WTC11 (cell line): ENCODE measurements at regions not wholly inside any gene's neighbourhood (a gene's known extent, or its start where the extent isn't known, plus 50 kb on each side); places are given as distances from the start of the nearest gene placed in this dataset.

Source experiments
- ATAC-seq: fragments of 200-7000 bp; cut with Tn5 transposase; 2 replicates; pipeline ENCODE4 v1.10.0; 2021; ENCODE audit warnings: mild to moderate bottlenecking, moderate library complexity
- CTCF ChIA-PET: fragments of 300-600 bp; sonication (Branson Sonifier 250); formaldehyde crosslinking; loops from one replicate; lab custom pipeline; 2021; ENCODE audit warnings: antibody characterized with exemption; lab: Charles Lee
- POLR2A ChIA-PET: fragments of 350-600 bp; sonication (Branson Sonifier 250); formaldehyde crosslinking; loops from one replicate; lab custom pipeline; 2021; ENCODE audit warnings: antibody characterized with exemption; lab: Charles Lee
- DNase-seq: peaks from one replicate; pipeline ENCODE4 v3.0.0; 2021; ENCODE audit warnings: low spot score
- H3K27ac Mint-ChIP-seq: 2 replicates; pipeline ENCODE4 v1.8.0; 2021; ENCODE audit warnings: mixed read lengths
- H3K27me3 Mint-ChIP-seq: 2 replicates; pipeline ENCODE4 v1.8.0; 2021; ENCODE audit warnings: low read depth, mild to moderate bottlenecking, moderate library complexity, mixed read lengths
- H3K36me3 Mint-ChIP-seq: 2 replicates; pipeline ENCODE4 v1.8.0; 2021; ENCODE audit warnings: mixed read lengths
- H3K4me1 Mint-ChIP-seq: 2 replicates; pipeline ENCODE4 v1.8.0; 2022; ENCODE audit warnings: mixed read lengths
- H3K4me3 Mint-ChIP-seq: 2 replicates; pipeline ENCODE4 v1.8.0; 2021; ENCODE audit warnings: mild to moderate bottlenecking, moderate library complexity, mixed read lengths
- H3K9me3 Mint-ChIP-seq: 2 replicates; pipeline ENCODE4 v1.8.0; 2021; ENCODE audit warnings: mixed read lengths
- ARID4B ChIP-seq: sonication (generic); formaldehyde crosslinking; IDR thresholded peaks from 2 replicates; pipeline ENCODE4 v1.8.0; 2023; ENCODE audit warnings: missing genetic modification reagents, mild to moderate bottlenecking, borderline replicate concordance
- CREB1 ChIP-seq: sonication (generic); formaldehyde crosslinking; IDR thresholded peaks from 2 replicates; pipeline ENCODE4 v1.8.0; 2023; ENCODE audit warnings: mild to moderate bottlenecking, missing genetic modification reagents
- CREM ChIP-seq: sonication (generic); formaldehyde crosslinking; IDR thresholded peaks from 2 replicates; pipeline ENCODE4 v1.8.1; 2022; ENCODE audit warnings: mild to moderate bottlenecking, missing genetic modification reagents, moderate library complexity
- E2F5 ChIP-seq: sonication (generic); formaldehyde crosslinking; IDR thresholded peaks from 2 replicates; pipeline ENCODE4 v1.8.1; 2022; ENCODE audit warnings: mild to moderate bottlenecking, moderate library complexity, missing genetic modification reagents
- FOXJ3 ChIP-seq: sonication (generic); formaldehyde crosslinking; IDR thresholded peaks from 2 replicates; pipeline ENCODE4 v1.9.0; 2021; ENCODE audit warnings: missing genetic modification reagents, mild to moderate bottlenecking, borderline replicate concordance
- FOXK1 ChIP-seq: sonication (generic); formaldehyde crosslinking; IDR thresholded peaks from 2 replicates; pipeline ENCODE4 v1.8.0; 2022; ENCODE audit warnings: mild to moderate bottlenecking, moderate library complexity, missing genetic modification reagents
- GABPB1 ChIP-seq: sonication (generic); formaldehyde crosslinking; IDR thresholded peaks from 2 replicates; pipeline ENCODE4 v1.8.1; 2023; ENCODE audit warnings: mild to moderate bottlenecking, missing genetic modification reagents
- HMGA2 ChIP-seq: fragments of 250-450 bp; sonication (Bioruptor Pico); IDR thresholded peaks from 2 replicates; pipeline ENCODE4 v1.4.0; 2021; ENCODE audit warnings: mild to moderate bottlenecking, moderate library complexity
- NR1H2 ChIP-seq: sonication (generic); formaldehyde crosslinking; IDR thresholded peaks from 2 replicates; pipeline ENCODE4 v1.9.0; 2021; ENCODE audit warnings: mild to moderate bottlenecking, moderate library complexity, missing genetic modification reagents
- PREB ChIP-seq: sonication (generic); formaldehyde crosslinking; IDR thresholded peaks from 2 replicates; pipeline ENCODE4 v1.8.1; 2022; ENCODE audit warnings: mild to moderate bottlenecking, missing genetic modification reagents, moderate library complexity, borderline replicate concordance
- SP1 ChIP-seq: sonication (generic); formaldehyde crosslinking; conservative IDR thresholded peaks from 2 replicates; pipeline ENCODE4 v1.8.1; 2022; ENCODE audit warnings: missing genetic modification reagents
- ZNF138 ChIP-seq: sonication (generic); formaldehyde crosslinking; conservative IDR thresholded peaks from 2 replicates; pipeline ENCODE4 v1.8.1; 2022; ENCODE audit warnings: mild to moderate bottlenecking, moderate library complexity, missing genetic modification reagents
- ZNF219 ChIP-seq: sonication (generic); formaldehyde crosslinking; IDR thresholded peaks from 2 replicates; pipeline ENCODE4 v1.8.0; 2023; ENCODE audit warnings: missing genetic modification reagents, mild to moderate bottlenecking, borderline replicate concordance
- ZNF263 ChIP-seq: sonication (generic); formaldehyde crosslinking; IDR thresholded peaks from 2 replicates; pipeline ENCODE4 v1.8.1; 2022; ENCODE audit warnings: low read depth, mild to moderate bottlenecking, moderate library complexity, missing genetic modification reagents
- ZNF532 ChIP-seq: fragments of 250-450 bp; sonication (Bioruptor Pico); IDR thresholded peaks from 2 replicates; pipeline ENCODE4 v1.9.0; 2021; ENCODE audit warnings: mild to moderate bottlenecking, borderline replicate concordance

- Mint-ChIP-seq H3K4me1 (no peaks in the 10 kb centered on the region), H3K27ac (no peak overlapping the region), H3K9me3 (peaks cover 29% of the 10 kb centered on the region), H3K4me3 (no peak overlapping the region), H3K36me3 (peaks cover 7% of the 10 kb centered on the region), H3K27me3 (no peaks in the 10 kb centered on the region; the same call in 1 of the 2 replicates)
- ATAC-seq (no peak), DNase-seq (no peak)
- ChIA-PET POLR2A (no interaction called here), CTCF (no interaction called here)
- TF ChIP-seq SP1 (CRISPR knock-in tag): no peak
- TF ChIP-seq HMGA2 (CRISPR knock-in tag): no peak
- no peak for TF ChIP-seq ZNF263
- no peak for TF ChIP-seq CREB1 (CRISPR knock-in tag)
- TF ChIP-seq ARID4B (CRISPR knock-in tag): no peak
- TF ChIP-seq FOXK1: no peak
- TF ChIP-seq E2F5 (CRISPR knock-in tag): no peak
- no peak for TF ChIP-seq PREB (CRISPR knock-in tag)
- no peak for TF ChIP-seq FOXJ3 (CRISPR knock-in tag)
- no peak for TF ChIP-seq ZNF219
- TF ChIP-seq NR1H2 (CRISPR knock-in tag): no peak
- TF ChIP-seq CREM (CRISPR knock-in tag): no peak
- no peak for TF ChIP-seq ZNF138 (CRISPR knock-in tag)
- no peak for TF ChIP-seq GABPB1 (CRISPR knock-in tag)
- TF ChIP-seq, all 79 proteins: peak for 0
Measured at GRCh38 chr9:71202931-71203330, 81.5 kb upstream of the TRPM3 start.

- no peak for DNase-seq
- ATAC-seq: no peak
- no peak for TF ChIP-seq ZNF532 (CRISPR knock-in tag)
- Mint-ChIP-seq H3K4me1 (no peaks in the 10 kb centered on the region), H3K9me3 (peaks cover 15% of the 10 kb centered on the region), H3K36me3 (no peaks in the 10 kb centered on the region), H3K27me3 (no peaks in the 10 kb centered on the region), H3K27ac (no peak overlapping the region), H3K4me3 (no peak overlapping the region)
- POLR2A ChIA-PET: no interaction called here
- CTCF ChIA-PET: no interaction called here
Measured at GRCh38 chr9:71191708-71192107, 70.3 kb upstream of the TRPM3 start.
